HG03460 (cell line): ENCODE measurements at regions not wholly inside any gene's neighbourhood (a gene's known extent, or its start where the extent isn't known, plus 50 kb on each side); places are given as distances from the start of the nearest gene placed in this dataset.

Source experiments
- ATAC-seq: cut with Tn5 transposase; IDR thresholded peaks from one replicate; pipeline ENCODE4 v1.9.1; 2021; ENCODE audit not compliant: unreplicated experiment

DNA sequence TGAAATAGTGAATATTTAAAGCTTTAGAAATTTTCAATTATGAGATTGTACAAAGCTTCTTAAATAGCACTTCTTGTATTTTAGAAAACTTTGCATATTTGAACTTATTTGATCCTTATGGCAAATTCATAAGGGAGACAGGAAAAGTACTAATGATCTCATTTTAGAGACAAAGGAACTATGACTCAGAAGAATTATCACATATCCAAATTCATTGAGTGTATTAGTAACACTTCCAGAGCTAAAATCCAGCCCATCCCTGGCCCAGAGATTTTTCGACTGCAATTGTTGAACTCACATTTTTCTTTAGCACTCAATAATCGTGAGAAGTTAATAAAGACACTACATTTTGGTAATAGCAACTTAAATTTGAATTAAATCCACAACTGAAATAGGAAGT, 704.3 kb downstream of the EPM2A start:
- ATAC-seq, result no peak

DNA sequence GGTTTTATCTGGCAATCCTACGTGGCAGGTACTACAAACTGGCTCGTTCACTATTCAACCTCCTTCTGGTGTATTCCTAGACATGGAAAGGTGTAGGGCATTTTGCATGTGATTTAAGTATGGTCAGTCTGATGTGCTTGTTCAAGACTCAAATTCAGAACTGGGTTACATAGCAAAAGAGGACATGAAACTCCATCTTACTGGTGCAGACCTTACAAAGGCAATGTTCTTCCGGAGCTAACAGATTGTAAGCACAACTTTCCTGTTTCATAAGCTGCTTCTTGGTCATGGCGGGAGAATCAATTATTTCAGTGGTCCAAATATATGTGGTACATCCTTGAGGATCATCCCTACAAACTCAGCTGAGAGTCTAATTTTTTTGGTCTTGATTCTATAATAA, 703.4 kb downstream of the EPM2A start:
- no peak for ATAC-seq

DNA sequence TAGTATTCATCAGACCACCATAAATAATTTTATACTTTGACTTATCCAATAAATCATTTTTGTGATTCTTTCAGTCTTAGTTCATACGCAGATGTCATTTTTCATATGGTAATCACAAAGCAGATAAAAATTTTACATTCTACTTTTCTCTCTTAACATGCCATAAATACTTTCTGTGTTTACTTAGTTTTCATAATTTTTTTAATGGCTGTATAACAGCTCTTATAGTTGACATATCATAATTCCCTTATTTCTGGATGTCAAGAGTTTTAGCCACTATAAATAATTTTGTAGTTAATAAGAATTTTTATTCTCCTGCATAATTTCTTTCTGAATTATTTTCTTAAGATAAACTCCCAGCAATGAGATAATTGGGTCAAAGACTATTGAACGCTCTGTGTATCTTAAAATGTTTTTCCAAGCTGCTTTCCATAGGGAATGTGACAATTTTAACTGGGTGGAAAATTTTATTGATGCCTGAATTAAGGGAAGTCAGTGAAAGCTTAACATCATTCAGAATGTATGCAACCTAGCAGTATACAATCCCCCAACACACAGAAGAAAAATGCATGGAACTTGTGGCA, 702.7 kb downstream of the EPM2A start:
- ATAC-seq, result no peak

DNA sequence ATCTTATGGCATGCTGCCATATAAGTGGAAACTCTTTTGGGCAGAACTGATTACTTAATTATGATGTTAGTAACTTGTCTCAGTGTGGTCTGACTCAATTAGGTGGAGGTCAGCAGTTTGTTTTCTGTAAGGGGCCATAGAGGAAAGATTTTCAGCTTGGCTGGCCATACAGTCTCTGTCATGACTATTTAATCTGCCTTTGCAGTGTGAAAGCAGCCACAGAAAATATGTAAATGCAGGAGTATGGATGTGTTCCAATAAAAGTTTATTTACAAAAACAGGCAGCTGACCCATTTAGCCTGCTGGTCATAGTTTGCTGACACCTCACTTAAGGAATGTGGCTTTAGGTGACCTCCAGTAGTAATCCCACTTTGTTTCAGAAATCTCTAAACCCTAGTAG, 700.7 kb downstream of the EPM2A start:
- ATAC-seq, result no peak

DNA sequence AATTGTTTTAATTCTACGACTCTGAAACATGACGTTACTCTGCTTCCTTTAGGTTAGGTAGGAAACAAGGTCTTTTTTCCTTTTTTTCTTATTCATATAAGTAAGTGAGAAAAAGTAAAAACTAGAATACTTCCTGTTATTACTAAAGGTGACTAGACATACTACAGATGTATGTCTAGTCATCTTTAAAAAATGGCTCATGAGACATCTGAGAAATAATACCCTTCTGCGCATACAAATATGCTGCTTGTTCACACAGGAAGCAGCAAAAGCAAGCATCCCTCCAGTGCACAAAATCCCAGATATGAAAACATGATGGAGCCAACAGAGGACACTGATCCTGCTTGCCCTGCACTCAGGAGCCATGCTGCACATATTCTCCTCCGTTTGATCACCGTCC, 699.1 kb downstream of the EPM2A start:
- ATAC-seq, result no peak

DNA sequence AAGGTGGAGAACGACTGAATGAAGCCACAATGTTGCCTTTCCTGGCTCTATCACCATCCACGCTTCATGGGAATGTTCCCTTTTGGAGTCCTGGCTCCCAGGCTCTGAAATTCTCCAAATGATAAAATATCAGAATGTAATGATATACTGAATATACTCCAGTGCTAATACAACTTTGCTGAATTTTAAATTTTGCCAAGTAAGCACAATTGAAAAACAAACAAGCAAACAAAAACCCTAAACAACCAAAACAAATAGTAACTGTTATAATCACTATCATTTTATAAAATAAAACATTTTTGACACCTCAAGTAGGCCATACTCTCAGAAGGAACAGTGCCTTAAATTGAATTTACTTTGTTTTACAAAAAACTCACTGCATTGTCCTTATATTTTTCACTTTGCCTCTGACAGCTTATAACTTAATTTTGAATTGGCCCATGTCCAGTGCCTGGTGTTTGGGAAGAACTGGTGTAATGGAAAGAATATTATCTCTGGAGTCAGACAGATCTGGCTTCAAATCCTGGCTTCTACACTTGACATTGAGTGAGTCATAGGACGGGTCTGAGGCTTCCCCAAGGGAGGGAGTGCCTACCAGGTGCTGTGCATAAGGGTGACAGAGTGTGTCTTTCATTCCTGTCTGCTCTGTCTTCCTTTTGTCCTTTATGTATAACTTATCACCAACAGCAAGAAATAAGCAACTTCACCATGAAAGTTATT, 698.3 kb downstream of the EPM2A start:
- ATAC-seq, result no peak

DNA sequence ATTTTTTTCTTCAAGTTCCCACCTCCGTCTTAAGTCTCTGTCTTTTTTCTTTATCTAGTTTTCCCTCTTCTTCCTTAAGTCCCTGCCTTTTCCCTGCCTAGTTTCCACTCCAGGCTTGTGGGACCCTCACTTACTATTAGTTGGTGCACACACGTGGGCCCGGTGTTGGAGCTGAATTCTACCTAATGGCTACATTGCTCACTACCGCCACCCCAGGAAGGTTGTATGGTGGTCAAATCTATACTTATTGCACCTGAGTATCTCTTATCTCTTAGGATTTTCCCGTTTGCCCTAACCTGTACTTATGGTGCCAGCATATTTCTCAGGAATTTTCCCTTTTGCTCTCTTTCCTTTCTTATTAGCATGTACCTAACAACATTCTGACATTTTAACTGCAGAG, 692.8 kb downstream of the EPM2A start:
- ATAC-seq, result no peak

DNA sequence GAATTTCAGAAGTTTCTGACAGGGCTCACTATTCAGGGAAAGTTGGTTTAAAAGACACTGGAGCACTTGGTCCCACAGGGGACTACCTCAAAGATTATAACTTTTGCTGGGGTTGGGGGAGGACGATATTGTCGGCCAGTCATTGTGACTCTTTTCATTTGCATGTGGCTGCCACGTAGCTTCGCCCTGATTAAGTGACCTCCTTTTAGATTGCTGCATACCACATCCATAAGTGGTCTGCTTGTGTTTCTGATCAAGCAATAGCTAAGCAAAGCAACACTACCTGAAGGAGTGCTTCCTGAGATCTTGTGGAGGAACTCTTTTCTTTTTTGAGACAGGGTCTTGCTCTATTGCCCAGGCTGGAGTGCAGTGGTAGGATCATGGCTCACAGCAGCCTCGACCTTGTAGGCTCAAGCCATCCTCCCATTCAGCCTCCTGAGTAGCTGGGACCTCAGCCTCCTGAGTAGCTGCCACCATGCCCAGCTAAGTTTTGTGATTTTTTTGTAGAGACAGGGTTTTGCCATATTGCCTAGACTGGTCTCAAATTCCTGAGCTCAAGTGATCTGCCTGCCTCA, 691.3 kb downstream of the EPM2A start:
- ATAC-seq, result no peak

DNA sequence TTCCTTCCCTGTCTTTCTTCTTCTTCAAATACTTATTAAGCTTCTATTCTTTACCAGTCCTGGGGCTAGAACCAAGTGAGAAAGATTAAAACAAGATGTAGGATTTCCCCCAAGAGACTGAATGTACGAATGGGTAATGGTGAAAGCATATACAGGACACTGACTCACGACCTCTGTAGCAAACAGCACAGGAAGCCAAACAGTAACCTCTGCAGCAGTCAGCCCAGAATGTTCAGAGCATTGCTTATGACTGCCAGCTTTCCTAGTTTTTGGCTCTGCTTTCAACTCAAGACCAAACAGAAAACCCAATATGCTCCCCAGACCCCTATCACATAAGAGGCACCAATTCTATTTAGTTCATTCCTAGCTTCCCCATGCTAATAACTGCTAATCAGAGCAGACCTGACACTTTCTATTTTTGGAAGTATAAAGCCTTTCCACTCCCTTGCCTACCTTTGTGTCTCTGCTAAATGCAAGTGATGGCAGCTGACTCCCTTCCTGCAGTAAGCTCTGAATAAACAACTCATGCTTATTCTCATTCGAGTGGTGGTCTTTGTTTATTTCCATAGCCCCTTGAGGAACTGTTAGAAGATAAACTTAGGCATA, 690.6 kb downstream of the EPM2A start:
- ATAC-seq, result no peak

DNA sequence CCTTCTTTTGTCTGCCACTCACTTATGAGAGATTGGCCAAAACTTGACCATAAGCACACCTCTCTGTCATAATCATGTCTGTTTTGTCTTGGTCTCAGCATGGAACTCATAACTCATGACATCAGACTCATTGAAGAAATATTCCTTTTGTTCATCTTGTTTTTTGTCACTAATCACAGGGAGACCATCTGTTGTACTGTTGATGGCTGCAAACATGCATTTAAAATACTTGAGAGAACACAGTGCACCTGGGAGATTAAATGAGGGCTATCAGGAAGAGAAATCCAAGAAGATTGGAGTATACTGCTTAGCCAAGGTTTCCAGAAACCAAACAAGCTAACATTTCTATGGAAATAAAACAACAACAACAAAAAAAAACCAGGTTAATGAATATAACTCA, 689.7 kb downstream of the EPM2A start:
- no peak for ATAC-seq

DNA sequence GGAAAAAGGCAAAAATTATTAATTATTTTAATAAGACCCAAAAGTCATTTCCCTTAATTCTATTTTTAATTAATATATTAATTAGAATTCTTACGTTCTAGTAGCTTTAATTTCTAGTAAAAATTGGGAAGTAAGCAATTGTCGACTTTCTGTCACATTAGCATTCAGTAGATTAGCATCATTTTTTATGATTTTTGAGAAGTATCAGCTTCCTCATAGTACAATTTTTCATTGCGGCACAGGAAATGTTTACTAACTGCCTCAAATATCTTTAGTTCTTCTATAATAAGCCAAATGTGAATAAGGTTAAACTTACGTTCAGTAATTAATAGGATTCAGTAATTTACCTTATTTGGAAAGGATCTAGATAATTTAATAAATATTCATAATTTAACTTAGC, 687.4 kb downstream of the EPM2A start:
- no peak for ATAC-seq

DNA sequence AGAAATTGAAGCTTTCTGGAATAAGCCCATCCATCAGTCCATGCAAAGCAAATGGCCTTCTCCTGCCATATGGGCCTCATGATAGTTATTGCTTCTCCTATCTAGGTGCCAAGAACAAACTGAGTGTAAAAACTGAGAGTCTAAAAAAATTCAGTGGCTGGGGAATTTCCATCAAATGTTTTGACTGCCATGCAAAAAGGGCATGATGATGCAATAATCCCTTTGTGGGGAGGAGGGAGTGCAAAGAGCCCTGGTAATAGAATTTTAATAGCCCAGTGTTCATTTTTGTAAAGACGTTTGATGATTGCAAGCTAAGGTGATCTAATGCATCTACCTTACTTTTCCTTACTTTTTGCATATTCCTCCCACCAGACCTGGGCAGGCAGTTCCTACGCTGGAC, 683.7 kb downstream of the EPM2A start:
- ATAC-seq, result no peak

DNA sequence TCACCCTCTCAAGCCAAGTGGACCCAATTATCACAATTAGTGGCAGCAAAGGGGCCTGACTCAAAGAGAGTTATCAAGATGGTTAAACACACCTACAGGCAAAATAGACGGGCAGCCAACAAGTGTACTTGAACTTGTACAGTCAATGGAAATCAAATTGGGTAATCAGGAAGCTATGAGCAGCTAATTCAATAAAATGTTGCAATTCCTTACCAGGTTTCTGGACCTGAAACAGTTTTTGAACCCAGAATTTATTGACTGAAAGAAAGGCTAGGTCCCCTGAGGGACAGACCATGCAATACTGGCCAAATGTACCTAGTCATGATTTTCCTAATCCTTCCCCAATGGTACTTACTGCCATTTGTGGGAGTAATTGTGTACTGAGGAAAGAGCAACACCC, 679.8 kb downstream of the EPM2A start:
- no peak for ATAC-seq

DNA sequence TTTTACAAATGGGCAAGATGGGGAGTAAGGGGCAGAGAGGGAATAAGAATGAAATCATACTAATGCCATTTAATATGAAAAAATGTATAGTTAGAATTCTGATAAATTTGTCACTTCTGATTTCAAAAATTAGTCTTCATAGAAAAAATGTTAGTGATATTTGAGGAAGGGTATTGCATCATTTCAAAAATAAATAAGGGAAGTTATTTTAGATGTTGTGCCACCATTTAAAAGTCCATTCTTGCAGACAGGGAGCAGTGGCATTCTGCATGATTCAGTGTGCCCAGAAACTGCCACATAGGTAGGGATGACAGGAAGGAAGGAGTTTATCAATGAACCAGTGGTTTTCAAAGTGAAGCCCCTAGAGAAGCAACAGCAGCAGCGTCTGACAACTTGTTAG, 674.6 kb downstream of the EPM2A start:
- no peak for ATAC-seq

DNA sequence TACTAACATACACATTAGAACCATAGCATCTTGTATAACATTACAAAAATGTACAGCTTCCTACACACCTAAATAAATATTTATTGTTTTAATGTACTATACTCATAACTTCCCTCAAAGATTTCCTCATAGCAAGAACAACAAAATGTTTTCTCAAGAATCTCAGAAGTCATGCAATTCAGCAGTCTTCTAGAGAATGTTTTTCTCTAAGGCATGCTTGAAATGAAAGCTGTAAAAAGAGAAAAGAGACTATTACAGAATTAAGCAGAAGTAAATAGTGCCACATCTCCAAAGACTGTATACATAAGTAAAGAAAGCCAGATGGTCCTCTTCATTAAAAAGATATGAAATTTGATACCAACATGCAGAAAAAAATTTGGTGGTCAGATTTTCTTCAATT, 672.2 kb downstream of the EPM2A start:
- ATAC-seq, result no peak

DNA sequence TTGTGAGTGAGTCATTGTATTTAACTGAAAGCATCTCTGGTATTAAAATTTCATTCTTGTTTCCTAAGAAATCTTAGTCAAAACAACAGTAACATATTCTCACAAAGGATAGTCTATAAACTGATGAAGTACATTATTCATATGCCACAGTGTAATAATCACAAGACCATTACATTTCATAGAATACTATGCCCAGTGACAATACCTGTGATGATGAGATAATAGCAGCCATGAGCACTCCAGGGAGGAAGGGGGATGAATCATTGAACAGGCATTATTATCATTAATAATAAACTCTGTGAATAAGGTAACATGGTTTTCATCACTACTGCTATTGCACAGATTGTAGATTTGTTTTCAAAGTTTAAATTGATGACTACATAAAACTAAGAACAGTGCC, 667.9 kb downstream of the EPM2A start:
- no peak for ATAC-seq

DNA sequence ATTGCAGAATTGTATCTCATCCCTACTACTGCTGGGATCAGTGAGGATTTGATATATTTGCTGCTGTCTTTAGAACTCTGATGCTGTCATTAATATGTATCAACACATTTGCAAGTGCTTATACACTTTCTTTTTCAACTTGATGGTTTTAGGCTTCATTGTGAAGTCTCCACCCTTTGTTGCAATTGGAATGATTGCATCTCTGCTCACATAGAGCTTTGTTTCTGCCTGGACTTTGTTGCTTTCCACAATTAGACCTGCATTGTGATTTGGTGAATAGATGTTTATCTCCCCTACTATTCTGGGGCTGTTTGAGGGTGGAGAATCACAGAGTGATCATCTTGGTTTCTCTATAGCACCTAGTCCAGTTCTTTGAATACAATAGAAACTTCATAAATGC, 666.7 kb downstream of the EPM2A start:
- ATAC-seq, result no peak

DNA sequence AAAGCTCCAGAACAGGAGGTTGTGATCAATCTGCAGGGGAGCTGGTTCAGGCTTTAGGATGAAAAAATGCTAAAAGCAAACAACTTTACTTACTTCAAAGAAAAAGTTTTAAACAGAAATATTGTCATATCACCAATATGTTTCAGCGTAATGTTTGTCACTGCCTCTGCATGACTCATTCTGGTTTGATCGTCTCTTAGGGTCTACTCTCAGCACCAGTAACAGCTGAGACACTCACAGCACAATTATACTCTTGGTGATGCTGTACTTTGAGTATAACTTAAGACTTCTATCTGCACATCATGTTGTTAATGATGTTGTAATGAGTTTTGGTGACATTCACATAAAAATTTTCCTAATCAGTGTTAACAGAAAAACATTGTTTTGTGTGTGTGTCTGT, 665.4 kb downstream of the EPM2A start:
- no peak for ATAC-seq

DNA sequence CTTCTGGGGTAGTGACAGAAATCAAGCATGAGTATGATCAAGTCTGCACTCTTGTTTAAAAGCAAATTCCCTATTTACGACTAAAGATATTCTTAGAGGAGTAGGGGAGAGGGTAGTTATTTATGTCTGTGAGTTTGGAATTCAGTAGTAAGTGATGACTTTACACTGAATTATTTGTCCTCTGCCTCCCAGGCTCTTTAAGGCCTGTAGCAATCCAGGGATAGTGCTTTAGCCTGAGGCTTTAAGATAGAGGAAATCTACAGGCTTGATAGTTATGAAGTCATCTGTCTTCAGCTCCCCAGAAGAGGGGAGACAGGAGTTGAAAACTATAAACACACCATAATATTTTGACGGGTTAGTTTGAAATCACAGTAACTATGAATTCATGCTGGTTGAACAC, 664.5 kb downstream of the EPM2A start:
- no peak for ATAC-seq

DNA sequence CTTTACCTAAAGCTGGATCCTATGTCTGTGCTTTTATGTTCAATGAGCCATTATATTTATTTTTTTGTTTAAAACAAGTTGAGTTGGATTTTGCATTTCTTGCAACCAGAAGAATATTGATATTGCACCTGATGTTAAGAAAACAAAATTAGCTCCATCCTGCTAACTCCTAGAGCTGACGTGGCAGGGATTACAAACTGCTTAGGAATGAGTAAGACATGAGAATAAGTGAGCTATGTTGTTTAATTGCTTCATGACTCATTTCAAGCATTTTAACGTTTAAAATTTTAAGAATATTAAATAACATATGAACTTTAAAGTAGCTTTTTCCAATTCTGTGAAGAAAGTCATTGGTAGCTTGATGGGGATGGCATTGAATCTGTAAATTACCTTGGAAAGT, 663.5 kb downstream of the EPM2A start:
- ATAC-seq, result no peak

DNA sequence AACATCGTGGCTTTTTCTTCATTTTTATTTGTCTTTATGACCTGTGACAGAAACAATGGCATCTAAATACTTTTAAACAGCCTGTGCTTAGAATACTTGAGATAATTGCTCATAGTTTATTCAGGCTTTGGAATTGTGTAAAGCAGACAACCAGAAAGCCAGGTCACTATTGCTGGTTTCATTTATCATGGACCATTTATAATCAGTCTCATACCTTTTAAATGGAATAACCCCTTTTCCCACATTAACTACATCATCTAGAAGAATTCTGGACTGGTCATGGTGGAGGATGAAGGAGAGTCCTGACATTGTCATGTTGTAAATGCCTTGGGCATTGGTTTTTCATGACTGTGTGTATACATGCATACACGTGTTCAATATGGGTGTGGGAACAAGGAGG, 661.5 kb downstream of the EPM2A start:
- ATAC-seq, result no peak

DNA sequence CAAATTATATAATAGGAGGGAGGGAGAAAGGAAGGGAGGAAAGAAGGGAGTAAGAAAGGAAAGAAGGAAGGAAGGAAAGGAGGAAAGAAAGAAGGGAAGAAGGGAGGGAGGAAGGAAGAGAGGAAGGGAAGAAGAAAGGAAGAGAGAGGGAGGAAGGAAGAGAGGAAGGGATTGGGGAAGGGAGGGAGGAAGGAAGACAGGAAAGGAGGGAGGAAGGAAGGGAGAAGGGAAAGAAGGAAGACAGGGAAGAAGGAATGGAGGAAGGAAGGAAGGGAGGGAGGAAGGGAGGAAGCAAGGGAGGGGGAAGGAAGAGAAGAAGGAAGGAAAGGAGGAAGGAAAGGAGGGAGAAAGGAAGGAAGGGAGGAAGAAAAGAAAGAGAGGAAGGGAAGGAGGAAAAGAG, 660.5 kb downstream of the EPM2A start:
- no peak for ATAC-seq
